WERI-Rb-1 (cell line): ENCODE measurements at regions not wholly inside any gene's neighbourhood (a gene's known extent, or its start where the extent isn't known, plus 50 kb on each side); places are given as distances from the start of the nearest gene placed in this dataset.

ENCODE experiments used
- DNase-seq: peaks from one replicate; pipeline ENCODE4 v3.0.0-alpha.2; 2020
- H3K27ac ChIP-seq: fragments of 250-450 bp; sonication (Bioruptor Pico); 2 replicates; pipeline ENCODE4 v1.5.1; 2020; ENCODE audit warnings: mild to moderate bottlenecking, moderate library complexity
- H3K27me3 ChIP-seq: fragments of 250-450 bp; sonication (Bioruptor Pico); 2 replicates; pipeline ENCODE4 v1.5.1; 2021; ENCODE audit warnings: mild to moderate bottlenecking, low read depth, moderate library complexity; ENCODE audit not compliant: insufficient read depth, severe bottlenecking
- H3K36me3 ChIP-seq: fragments of 250-450 bp; sonication (Bioruptor Pico); 2 replicates; pipeline ENCODE4 v1.5.1; 2020; ENCODE audit warnings: mild to moderate bottlenecking, moderate library complexity
- H3K4me3 ChIP-seq: 2 replicates; pipeline ENCODE4 v1.5.1; 2011; ENCODE audit warnings: low read depth, mild to moderate bottlenecking, control low read depth, low read length
- H3K9me3 ChIP-seq: fragments of 250-450 bp; sonication (Bioruptor Pico); 2 replicates; pipeline ENCODE4 v1.5.1; 2021; ENCODE audit warnings: mild to moderate bottlenecking, moderate library complexity; ENCODE audit not compliant: severe bottlenecking
- CTCF ChIP-seq: IDR thresholded peaks from 2 replicates; pipeline ENCODE4 v1.5.1; 2011; ENCODE audit warnings: low read depth, mild to moderate bottlenecking, control low read depth, inconsistent platforms, low read length

DNA sequence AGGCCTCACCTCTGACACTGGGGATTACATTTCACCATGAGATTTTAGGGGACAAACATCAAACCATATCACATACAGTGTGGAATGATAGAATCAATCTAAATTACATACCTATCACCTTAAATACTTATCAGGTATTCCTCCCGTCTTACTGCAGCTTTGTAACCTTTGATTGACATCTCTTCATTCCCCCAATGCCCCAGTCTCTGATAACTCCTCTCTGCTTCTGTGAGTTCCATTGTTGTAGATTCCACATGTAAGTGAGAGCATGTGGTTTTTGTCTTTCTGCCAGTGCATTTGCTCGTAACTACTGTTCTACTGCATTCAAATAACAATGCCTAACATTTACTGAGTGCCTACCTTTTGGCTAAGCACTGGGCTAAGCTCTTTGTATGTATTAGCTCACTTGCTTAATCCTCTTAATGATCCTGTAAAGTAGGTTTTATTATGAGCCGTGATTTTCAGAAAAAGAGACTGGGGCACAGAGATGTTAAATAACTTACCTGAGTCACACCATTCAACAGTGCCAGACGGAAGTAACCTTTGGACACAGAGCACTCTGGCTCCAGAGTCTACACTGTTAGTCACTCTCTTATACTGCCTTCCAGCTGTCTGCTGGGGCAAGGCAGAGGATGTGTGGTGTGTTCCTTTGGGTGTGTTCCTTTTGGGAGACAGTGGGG lies 63.7 kb upstream of the ESX1 start:
- DNase-seq: no peak
- TF ChIP-seq CTCF: no peak
- no peaks in the 10 kb centered on the region for H3K36me3 ChIP-seq
- no peak overlapping the region for H3K4me3 ChIP-seq
- peaks cover 66% of the 10 kb centered on the region for H3K27me3 ChIP-seq
- H3K27ac ChIP-seq: no peak overlapping the region
- no peaks in the 10 kb centered on the region for H3K9me3 ChIP-seq

GRCh38 chrX:104316739-104317138 lies 62.0 kb upstream of the ESX1 start:
- no peaks in the 10 kb centered on the region for H3K9me3 ChIP-seq
- TF ChIP-seq CTCF: no peak
- DNase-seq: no peak
- peaks cover 68% of the 10 kb centered on the region for H3K27me3 ChIP-seq
- no peak overlapping the region for H3K27ac ChIP-seq
- H3K36me3 ChIP-seq: no peaks in the 10 kb centered on the region
- H3K4me3 ChIP-seq: no peak overlapping the region

DNA sequence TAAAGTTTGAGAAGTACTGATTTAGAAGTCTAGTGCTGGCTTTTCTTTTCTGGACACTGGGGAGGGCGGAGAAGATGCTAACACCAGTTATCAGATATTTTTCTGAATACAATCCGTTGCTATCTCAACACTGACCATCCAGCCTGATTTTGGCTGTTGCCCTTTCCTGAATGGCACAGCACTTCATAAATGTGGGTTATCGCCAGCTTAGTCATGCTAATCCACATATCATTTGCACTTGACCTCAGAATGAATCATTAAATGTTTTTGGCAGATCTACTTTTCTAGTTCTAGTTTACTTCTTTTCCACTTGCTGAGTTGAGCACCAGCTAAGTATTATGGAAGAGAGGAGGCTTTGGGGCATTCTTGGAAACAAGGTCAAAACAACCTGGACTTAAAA lies 60.8 kb upstream of the ESX1 start:
- Histone ChIP-seq H3K4me3 (no peak overlapping the region), H3K27me3 (peaks cover 62% of the 10 kb centered on the region), H3K27ac (no peak overlapping the region), H3K9me3 (no peaks in the 10 kb centered on the region), H3K36me3 (no peaks in the 10 kb centered on the region)
- DNase-seq: no peak
- no peak for TF ChIP-seq CTCF

- Histone ChIP-seq H3K27me3 (peaks cover 68% of the 10 kb centered on the region), H3K36me3 (no peaks in the 10 kb centered on the region), H3K27ac (no peak overlapping the region), H3K9me3 (no peaks in the 10 kb centered on the region), H3K4me3 (no peak overlapping the region)
- no peak for TF ChIP-seq CTCF
- no peak for DNase-seq
These were observed 56.0 kb upstream of the ESX1 start for GRCh38 chrX:104310657-104311254.

DNA sequence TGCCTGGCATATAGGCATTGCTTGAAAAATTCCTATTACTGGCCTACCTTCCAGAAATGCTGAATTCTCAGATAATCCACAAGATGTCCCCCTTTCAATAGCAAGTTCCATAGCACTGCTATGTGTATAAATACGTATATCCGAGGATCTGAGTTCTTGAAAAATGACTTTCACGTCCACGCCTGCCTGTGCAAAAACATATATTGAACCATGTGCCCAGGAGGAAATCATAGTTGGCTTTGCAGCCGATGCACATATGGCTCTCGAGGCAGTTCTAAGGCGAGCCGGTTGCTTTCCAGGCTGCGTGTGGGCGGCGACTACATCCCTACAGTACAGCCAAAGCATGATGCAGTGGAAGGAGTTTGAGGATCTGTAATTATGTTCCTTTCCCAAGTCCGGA lies 55.4 kb upstream of the ESX1 start:
- H3K9me3 ChIP-seq: no peaks in the 10 kb centered on the region
- peaks cover 67% of the 10 kb centered on the region for H3K27me3 ChIP-seq
- H3K36me3 ChIP-seq: no peaks in the 10 kb centered on the region
- no peak overlapping the region for H3K4me3 ChIP-seq
- TF ChIP-seq CTCF: no peak
- DNase-seq: no peak
- H3K27ac ChIP-seq: no peak overlapping the region

GRCh38 chrX:104309169-104309568 lies 54.4 kb upstream of the ESX1 start:
- DNase-seq: no peak
- Histone ChIP-seq H3K27ac (no peak overlapping the region), H3K9me3 (no peaks in the 10 kb centered on the region), H3K36me3 (no peaks in the 10 kb centered on the region), H3K27me3 (peaks cover 58% of the 10 kb centered on the region), H3K4me3 (no peak overlapping the region)
- 0 out of 2 replicates have a peak, but pooled peaks have one; percentile 14 for TF ChIP-seq CTCF
